PC-3 (cell line): ENCODE measurements at regions not wholly inside any gene's neighbourhood (a gene's known extent, or its start where the extent isn't known, plus 50 kb on each side); places are given as distances from the start of the nearest gene placed in this dataset.

Source experiments
- EZH2 ChIP-seq: fragments of 300-600 bp; sonication (generic); IDR thresholded peaks from one replicate; pipeline ENCODE4 v1.6.1; 2017; ENCODE audit warnings: antibody characterized with exemption, mild to moderate bottlenecking, low read length; ENCODE audit not compliant: unreplicated experiment
- TF ChIP-seq, protein P1 (sequence below): fragments of 300-600 bp; sonication (generic); conservative IDR thresholded peaks from 2 replicates; pipeline ENCODE4 v1.5.1; 2017; ENCODE audit warnings: antibody characterized with exemption, low read depth, mild to moderate bottlenecking, low read length

DNA sequence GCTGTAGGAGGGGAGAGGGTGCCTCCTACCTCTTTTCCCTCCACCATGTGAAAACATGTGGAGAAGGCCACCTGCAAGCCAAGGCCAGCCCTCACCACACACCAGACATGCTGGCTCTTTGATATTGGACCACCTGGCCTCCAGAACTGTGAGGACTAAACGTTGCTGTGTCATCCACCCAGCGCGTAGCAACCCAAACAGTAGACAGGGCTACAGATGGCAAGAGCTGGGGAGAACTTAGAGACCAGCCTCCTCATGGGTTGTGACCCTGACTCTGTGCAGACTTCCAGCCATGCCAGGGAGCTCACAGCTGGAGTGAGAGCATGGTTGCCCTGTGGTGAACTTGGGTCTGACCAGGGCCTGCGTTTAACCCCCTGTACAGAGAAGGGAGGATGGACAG lies 195.9 kb upstream of the CST7 start:
- TF ChIP-seq, protein P1, sequence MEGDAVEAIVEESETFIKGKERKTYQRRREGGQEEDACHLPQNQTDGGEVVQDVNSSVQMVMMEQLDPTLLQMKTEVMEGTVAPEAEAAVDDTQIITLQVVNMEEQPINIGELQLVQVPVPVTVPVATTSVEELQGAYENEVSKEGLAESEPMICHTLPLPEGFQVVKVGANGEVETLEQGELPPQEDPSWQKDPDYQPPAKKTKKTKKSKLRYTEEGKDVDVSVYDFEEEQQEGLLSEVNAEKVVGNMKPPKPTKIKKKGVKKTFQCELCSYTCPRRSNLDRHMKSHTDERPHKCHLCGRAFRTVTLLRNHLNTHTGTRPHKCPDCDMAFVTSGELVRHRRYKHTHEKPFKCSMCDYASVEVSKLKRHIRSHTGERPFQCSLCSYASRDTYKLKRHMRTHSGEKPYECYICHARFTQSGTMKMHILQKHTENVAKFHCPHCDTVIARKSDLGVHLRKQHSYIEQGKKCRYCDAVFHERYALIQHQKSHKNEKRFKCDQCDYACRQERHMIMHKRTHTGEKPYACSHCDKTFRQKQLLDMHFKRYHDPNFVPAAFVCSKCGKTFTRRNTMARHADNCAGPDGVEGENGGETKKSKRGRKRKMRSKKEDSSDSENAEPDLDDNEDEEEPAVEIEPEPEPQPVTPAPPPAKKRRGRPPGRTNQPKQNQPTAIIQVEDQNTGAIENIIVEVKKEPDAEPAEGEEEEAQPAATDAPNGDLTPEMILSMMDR, result no peak
- TF ChIP-seq EZH2, result no peak
